ENCODE measurements at regions not wholly inside any gene's neighbourhood (a gene's known extent, or its start where the extent isn't known, plus 50 kb on each side); places are given as distances from the start of the nearest gene placed in this dataset.
"Not testable (repeated sequence)": the region's sequence is repeated elsewhere in the genome, so short reads cannot be mapped to it uniquely, and the experiment has no call there.

DNA sequence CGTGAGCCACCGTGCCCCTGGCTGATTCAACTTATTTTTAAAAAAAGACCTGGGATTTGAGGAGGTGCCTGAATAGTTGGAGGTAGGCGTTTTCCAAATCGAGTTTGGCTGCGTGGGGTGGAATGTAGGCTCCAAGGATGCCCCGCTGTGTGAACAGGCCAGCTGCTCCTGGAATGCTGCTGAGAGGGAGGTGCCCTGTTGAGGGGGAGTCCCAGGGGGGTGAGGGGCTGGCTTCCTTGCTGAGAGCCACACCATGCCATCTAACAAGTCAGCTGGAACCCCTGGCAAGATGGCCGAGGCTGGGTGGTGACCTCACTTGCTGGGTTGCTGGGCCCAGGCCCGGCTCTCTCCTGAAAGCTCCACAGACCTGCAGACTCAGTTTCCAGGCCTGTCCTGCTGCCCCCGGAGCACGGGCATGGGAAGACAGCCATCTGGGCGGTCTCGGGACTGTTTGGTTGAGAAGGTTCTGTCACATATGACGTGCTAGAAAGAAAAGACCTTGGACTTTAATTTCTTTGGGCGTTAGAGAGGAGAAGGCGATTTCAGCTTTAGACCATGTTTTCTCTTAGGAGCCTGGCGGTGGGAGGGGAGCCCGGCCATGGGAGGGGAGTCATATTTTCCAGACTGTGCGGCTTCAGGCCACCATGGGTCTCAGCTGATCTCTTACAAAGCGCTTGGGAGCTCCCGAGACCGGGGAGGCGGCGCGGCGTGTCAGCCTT is 4047.0 kb upstream of the TPTE start:
- H3K36me3 ChIP-seq, H3K4me3 ChIP-seq, H3K27me3 ChIP-seq, H3K9me3 ChIP-seq, DNase-seq: not testable (repeated sequence)

- DNase-seq, H3K9me3 ChIP-seq, H3K27me3 ChIP-seq: not testable (repeated sequence)
These were observed 4040.3 kb upstream of the TPTE start for GRCh38 chr21:6481116-6481515.

DNA sequence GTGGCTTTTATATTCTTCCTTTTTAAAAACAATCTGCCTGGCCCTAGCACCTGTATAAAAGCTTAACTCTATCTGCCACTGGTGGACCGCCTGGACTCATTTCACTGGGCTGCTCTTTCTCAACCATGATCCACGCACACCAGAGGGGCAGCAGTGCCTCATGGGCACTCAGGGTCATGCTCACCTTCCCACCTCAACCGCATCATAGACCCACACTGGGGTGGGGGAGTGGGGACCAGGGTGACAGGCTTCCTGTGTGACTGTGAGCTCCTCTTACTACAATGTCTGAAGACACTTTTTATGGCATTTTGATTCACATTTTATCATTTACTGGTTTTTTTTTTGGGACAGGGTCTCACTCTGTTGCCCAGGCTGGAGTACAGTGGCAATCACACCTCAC is 4038.8 kb upstream of the TPTE start:
- not testable (repeated sequence) for H3K4me3 ChIP-seq, H3K36me3 ChIP-seq, H3K9me3 ChIP-seq, H3K27me3 ChIP-seq, DNase-seq

More at GRCh38 chr21:6481116-6481515, 4040.3 kb upstream of the TPTE start:
- H3K4me3 ChIP-seq, H3K36me3 ChIP-seq: not testable (repeated sequence)

- H3K9me3 ChIP-seq, H3K4me3 ChIP-seq, H3K27me3 ChIP-seq, DNase-seq, H3K36me3 ChIP-seq: not testable (repeated sequence)
These were observed 4037.7 kb upstream of the TPTE start for GRCh38 chr21:6483645-6484044.

DNA sequence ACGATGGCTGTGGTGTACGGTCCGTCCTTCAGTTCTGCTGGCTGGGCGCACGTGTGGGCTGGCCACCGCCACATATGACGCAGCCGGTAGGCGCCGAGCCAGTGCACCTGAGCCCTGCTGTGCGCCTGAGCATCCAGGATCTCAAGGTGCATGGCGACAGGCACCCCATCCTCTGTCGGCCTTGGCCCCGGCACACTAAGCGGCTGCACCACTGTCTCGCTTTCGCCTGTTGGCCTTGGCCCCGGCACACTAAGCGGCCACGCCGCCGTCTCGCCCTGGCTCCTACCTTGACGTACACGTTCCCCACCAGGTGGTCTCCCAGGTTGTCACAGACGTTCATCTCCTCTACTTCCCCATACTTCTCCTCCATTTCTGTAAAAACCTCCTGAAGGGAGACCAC is 4034.6 kb upstream of the TPTE start:
- not testable (repeated sequence) for DNase-seq, H3K9me3 ChIP-seq, H3K27me3 ChIP-seq, H3K36me3 ChIP-seq, H3K4me3 ChIP-seq

DNA sequence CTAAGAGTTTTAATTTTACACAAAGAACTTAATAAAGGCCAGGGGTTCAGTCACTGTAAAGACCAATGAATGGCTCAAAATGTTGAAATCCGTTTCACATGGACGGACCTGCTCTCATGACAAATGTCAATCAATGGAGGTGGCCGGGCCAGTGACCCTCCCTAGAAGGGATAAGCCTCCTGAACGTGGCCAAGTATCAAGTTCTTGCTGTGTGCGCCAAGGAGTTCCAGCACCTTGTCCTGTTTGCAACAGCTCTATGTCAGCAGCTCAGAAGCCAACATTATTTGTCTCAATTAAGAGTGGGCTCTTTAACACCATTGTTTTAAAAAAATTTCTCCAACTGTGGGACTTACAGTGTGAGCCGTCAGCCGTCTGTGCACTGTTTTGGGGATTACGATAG is 4028.7 kb upstream of the TPTE start:
- H3K36me3 ChIP-seq = not testable (repeated sequence)

GRCh38 chr21:6493957-6494356 is 4027.4 kb upstream of the TPTE start:
- H3K9me3 ChIP-seq, H3K36me3 ChIP-seq, H3K4me3 ChIP-seq, H3K27me3 ChIP-seq, DNase-seq: not testable (repeated sequence)

More for the DNA sequence above, 4028.7 kb upstream of the TPTE start:
- not testable (repeated sequence) for DNase-seq, H3K27me3 ChIP-seq, H3K9me3 ChIP-seq, H3K4me3 ChIP-seq

GRCh38 chr21:6496356-6496755 is 4025.0 kb upstream of the TPTE start:
- H3K36me3 ChIP-seq, H3K27me3 ChIP-seq, DNase-seq, H3K9me3 ChIP-seq, H3K4me3 ChIP-seq: not testable (repeated sequence)

GRCh38 chr21:6498716-6499115 is 4022.7 kb upstream of the TPTE start:
- not testable (repeated sequence) for H3K36me3 ChIP-seq, H3K27me3 ChIP-seq, H3K4me3 ChIP-seq, DNase-seq, H3K9me3 ChIP-seq

GRCh38 chr21:6499128-6499826 is 4022.1 kb upstream of the TPTE start:
- not testable (repeated sequence) for H3K36me3 ChIP-seq, DNase-seq, H3K9me3 ChIP-seq, H3K4me3 ChIP-seq, H3K27me3 ChIP-seq

- not testable (repeated sequence) for H3K9me3 ChIP-seq, H3K4me3 ChIP-seq, H3K36me3 ChIP-seq, H3K27me3 ChIP-seq, DNase-seq
These were observed 4021.5 kb upstream of the TPTE start for GRCh38 chr21:6499866-6500265.

DNA sequence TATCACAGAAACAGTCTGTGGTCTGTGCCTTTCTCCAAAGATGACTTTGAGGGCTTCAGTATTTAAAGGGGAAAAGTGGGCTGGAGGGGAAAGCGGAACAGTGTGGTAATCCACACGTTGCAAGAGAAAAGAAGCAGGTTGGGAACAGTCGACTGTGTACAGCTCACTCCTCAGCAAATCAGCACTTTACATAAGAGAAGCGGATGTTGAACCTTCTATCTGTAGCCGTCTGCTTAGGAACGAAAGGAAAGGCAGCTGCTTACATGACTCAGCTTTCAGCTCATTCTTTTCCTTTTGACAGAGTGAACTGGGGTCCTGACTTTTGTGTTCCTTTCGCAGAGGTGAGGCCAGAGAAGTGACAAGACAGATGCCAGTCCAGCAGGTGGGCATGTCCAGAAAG is 4020.7 kb upstream of the TPTE start:
- H3K9me3 ChIP-seq, H3K36me3 ChIP-seq, DNase-seq, H3K4me3 ChIP-seq, H3K27me3 ChIP-seq: not testable (repeated sequence)

DNA sequence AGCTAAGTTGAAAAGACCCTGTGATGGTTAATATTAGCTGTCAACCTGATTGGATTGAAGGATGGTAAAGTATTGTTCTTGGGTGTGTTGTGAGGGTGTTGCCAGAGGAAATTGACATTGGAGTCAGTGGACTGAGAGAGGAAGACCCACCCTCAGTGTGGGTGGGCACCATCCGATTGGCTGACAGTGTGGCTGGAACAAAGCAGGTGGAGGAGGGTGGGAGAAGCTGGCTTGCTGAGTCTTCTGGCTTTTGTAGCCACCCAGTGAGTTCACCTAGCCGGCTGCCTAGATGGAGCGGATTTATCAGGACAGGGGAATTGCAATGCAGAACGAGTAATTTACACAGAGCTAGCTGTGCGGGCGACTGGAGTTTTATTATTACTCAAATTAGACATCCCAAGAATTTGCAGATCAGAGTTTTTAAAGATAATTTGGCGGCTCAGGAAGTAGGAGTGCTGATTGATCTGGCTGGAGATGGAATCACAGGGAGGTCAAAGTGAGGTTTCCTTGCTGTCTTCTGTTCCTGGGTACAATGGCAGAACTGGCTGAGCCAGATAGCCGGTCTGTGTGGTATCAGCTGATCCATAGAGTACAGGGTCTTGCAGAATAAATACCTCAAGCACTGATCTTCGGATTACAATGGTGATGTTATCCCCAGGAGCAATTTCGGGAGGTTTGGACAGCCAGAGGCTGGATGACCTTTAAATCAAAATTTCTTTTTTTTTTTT is 4015.1 kb upstream of the TPTE start:
- not testable (repeated sequence) for H3K27me3 ChIP-seq, DNase-seq, H3K36me3 ChIP-seq, H3K4me3 ChIP-seq, H3K9me3 ChIP-seq

DNA sequence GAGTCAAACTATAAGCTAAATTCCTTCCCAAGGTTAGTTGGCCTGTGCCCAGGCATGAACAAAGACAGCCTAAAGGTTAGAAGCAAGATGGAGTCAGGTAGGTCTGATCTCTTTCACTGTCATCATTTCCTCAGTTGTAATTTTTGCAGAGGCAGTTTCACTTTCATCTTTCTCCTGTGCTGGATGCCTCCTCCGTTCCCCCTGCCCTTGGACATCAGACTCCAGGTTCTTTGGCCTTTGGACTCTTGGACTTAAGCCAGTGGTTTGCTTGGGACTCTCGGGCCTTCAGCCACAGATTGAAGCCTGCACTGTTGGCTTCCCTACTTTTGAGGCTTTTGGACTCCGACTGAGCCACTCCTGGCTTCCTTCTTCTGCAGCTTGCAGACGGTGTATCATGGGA is 4013.8 kb upstream of the TPTE start:
- H3K27me3 ChIP-seq = not testable (repeated sequence)

GRCh38 chr21:6521777-6522176 is 3999.6 kb upstream of the TPTE start:
- DNase-seq, H3K27me3 ChIP-seq, H3K36me3 ChIP-seq: not testable (repeated sequence)

More for the DNA sequence above, 4013.8 kb upstream of the TPTE start:
- not testable (repeated sequence) for H3K9me3 ChIP-seq, DNase-seq, H3K4me3 ChIP-seq, H3K36me3 ChIP-seq

DNA sequence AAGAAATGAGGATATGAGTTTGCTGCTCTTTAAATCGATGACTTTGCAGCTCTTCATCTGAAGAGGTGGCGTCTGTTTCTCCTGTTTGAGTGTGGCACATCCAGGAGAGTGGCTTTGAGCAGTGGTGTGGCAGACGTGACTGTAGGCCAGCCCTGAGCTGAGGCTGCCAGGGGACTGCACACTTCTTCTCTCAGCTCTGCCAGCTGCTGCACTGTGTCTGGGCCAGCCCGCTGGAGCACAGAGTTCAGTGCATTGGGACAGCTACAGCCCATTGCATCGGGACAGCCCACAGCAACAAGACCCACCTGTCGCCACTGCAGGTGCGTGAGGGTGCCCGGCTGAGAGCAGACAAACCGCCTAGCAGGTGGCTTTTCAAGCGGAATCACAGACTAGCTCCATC is 3995.2 kb upstream of the TPTE start:
- not testable (repeated sequence) for H3K36me3 ChIP-seq, H3K4me3 ChIP-seq, H3K9me3 ChIP-seq, H3K27me3 ChIP-seq, DNase-seq

More at GRCh38 chr21:6521777-6522176, 3999.6 kb upstream of the TPTE start:
- H3K4me3 ChIP-seq, H3K9me3 ChIP-seq: not testable (repeated sequence)

DNA sequence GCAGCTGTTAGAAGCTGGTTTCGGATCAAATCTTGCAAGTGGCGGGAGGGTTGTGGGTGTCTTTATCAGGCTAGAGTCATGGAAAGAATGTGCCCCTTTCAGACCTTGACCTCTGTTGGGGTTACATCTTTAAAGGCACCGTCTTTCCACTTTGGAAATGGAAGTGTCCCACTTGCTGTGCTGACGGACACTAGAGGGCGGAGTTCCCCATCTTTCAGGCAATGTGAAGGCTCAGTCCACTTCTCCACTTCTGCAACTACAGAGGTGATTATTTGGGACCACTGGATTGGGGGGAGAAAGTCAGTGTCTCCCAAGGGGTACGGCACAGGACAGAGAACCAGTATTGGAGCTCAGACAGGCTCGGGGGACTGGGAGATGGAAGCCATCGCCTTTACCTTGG is 3990.7 kb upstream of the TPTE start:
- not testable (repeated sequence) for H3K36me3 ChIP-seq, H3K9me3 ChIP-seq, H3K4me3 ChIP-seq, H3K27me3 ChIP-seq, DNase-seq

DNA sequence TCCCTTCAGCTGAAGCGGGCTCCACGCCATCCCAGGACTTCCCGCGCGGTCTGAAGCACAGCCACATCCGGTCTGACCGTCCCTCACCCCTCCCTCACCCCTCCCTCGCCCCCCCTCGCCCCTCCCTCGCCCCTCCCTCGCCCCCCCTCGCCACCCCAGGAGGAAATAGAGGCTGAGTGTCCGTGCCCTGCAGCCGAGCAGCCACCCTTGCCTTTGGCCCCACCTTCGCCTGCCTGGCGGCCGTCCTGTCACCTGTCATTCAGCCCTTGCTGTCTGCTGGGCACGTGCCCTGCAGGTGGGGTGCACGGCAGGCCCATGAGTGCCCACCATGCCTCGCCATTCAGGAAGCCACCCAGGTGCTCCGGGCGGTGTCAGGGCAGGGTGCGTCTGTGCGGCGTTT is 3988.1 kb upstream of the TPTE start:
- DNase-seq, H3K36me3 ChIP-seq, H3K9me3 ChIP-seq, H3K27me3 ChIP-seq, H3K4me3 ChIP-seq: not testable (repeated sequence)

Data from MG63 (cell line).